HG03521 (cell line): ENCODE measurements at regions not wholly inside any gene's neighbourhood (a gene's known extent, or its start where the extent isn't known, plus 50 kb on each side); places are given as distances from the start of the nearest gene placed in this dataset.

Experiments
- ATAC-seq: cut with Tn5 transposase; IDR thresholded peaks from one replicate; pipeline ENCODE4 v1.9.1; 2021; ENCODE audit warnings: mild to moderate bottlenecking, moderate library complexity; ENCODE audit not compliant: unreplicated experiment

DNA sequence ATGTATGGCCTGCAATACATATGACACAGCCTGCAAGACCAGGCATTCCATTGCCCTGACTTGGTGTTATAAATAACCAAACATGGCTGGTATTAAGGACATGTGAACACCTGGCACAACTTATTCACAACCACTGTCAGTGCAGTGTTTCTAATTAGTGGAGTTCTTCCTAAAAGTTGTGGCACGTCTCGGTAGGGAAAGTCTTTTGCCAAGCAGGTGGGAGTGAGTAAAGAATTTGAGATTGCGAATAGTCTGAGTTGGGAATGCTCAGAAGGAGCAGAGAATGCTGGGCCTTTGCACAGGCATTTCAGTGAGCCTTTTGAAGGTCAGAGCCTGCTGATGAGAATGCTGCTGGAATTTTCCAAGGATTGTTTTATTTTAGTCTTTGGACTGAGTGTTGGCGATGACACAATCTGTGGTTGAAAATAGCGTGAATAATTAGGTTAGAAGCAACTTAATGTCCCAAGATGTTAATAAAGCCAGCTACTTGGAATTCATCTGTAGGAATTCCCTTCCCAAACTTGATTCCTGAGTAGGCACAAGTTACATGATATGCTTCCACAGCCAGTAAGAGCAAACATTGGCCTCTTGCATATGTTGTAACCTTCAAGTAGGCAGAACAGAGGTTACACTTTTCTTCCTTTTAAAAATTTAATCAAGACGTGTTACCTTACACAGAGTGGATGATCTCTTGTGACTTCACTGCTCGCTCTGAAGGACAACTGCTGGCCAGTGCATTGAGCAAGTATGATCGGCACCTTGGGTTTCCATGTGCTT lies 83.6 kb upstream of the PGRMC2 start:
- ATAC-seq: no peak

DNA sequence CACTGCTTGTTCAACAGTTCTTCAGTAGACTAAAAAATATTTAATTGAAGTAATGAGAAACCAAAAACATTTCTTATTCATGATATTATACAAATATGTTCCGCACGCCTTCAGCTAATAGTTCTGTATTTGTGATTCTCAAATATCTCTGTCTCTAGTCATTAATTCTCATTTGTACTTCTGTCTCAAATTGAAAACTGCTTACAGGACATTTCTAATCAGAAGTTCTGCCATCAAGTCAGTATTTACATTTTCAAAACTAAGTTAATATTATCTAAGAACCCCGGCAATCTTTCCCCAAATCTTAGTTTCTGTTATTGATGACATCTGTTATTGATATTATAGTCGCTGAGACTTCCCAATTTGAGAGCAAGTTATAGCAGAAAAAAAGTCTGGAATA lies 78.6 kb upstream of the PGRMC2 start:
- ATAC-seq: no peak

DNA sequence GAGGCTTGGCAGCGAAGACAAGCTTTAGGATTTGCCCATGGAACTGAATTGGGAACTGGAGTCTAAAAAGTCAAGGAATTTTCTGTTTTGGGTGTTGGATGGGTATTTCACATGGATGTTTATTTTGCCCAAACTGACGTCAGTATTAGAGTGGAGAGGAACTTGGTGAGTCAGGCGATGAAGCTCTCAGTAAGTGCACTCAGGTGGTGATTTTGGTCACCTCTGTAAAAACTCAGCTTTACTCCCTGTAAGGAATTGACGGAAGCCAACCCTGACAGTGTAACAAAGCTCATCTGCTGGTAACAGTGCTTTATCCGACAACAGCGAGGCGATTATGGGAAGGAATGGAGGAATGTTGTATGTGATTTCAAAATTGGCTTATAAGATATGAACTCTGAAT lies 77.0 kb upstream of the PGRMC2 start:
- ATAC-seq: no peak

DNA sequence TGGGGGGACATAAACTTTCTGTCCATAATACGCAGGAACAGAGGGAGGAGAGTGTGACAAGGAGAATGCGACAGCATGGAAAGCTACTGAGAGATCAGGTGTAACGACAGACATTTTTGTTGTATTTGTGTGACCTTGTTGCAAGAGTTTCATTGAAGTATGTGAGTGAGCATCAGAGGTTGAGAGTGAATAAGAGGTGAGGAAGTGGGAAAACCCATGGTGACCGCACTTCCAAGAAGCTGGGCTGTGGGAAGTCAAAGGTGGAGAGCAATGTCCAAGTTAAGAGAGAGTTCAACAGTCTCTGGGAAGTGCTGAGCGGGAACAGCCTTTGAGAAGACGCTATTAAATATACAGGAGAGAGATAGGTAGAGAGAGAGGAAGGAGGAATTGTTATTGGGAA lies 76.4 kb upstream of the PGRMC2 start:
- no peak for ATAC-seq

DNA sequence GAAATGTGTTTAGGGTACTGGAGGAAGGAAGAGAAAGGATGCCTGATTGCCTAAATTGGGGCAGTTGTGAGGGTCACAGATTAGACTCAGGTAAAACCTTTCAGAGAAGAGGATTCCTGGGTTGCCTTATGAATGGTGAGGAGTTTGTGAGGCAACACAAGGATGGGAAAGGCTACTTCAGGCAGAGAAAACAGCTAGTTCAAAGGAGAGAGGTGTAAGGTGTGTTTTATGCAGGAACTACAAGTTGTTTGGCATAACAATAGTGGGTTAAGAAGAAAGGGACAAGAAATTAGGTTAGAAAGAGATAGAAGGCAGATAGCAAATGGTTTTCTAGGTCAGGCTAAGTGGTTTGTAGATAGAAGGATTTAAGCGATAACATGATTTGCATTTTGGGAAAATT lies 75.1 kb upstream of the PGRMC2 start:
- no peak for ATAC-seq

DNA sequence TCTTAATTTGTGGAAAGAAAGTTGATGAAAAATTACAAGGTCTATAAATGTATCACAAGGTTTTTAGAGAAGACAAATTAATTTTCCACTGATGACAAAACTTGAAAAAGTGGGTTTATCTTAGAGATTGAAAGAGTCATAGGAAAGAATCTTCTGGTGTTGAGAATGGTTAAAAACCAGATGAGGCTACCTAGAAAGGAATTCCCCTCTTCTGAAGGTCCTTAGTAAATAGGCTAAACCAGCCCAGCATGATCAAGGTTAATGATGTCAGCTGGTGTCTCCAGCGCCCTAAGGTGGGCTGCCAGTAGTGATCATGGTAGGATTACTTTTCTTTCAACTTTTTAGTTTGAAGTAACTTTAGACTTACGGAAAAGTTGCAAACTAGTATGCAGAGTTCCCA lies 71.8 kb upstream of the PGRMC2 start:
- ATAC-seq: no peak

DNA sequence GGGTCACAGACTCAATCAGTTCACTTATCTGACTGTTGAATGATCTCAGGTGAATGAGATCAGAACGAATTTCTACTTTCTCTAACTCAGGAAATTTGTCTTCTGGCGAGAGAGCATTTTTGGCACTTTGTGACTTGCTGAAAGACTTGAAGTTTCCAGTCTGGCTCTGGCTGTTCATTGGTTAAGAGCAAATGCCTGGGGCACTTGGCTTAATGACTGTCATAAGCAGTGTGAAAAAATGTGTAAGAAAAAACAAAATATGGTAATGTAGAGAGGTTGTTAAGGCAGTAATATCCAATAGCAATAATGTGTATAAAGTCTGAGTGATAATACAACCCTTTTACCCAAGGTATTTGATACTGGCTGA lies 71.3 kb upstream of the PGRMC2 start:
- ATAC-seq: no peak

DNA sequence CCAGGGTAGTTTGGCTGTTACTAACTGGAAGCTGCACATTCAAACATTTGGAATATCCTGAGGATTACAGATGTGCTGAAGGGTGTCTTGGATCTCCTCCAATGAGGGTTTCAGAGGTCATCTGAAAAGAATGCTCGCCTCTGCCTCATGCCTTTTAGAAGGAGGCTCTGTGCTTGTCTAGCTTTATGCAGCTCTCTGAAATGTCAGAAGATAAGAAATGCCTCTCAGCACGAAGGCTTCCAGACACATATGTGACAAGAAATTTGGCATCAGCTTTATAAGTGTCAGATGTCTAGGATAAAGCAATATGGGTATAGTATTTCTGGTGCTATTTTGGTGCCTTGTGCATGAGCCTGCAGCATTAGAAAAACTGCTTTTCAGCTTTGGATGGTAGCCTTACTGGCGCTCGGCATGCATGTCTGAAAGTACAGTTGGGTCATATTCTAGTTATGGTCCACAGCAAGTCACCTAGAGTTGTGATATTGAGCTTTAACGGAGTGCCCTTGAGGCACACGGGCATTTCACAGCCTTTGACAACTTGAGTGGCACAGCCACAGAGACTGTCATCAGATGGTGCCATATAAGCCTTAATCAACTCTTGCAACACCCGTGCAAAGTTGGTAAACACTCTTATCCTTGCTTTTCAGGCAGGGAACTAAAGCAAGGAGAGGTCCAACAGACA lies 70.8 kb upstream of the PGRMC2 start:
- no peak for ATAC-seq

DNA sequence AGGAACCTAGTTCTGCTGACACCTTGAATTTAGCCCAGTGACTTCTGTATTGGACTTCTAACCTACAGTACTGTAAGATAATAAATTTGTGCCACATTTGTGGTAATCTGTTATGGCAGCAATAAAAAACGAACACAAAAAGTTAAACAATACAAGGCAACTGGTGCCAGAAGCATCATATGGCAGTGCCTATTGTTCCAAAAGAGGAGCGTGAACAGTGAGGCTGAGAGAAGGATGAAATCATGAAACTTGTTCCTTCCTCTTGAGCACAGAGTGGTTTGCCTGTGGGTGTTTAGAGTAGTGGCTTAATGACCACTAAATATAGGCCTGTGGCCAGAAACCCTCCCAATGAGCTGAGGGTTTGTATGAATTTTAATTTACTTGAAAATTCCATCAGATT lies 69.7 kb upstream of the PGRMC2 start:
- no peak for ATAC-seq

DNA sequence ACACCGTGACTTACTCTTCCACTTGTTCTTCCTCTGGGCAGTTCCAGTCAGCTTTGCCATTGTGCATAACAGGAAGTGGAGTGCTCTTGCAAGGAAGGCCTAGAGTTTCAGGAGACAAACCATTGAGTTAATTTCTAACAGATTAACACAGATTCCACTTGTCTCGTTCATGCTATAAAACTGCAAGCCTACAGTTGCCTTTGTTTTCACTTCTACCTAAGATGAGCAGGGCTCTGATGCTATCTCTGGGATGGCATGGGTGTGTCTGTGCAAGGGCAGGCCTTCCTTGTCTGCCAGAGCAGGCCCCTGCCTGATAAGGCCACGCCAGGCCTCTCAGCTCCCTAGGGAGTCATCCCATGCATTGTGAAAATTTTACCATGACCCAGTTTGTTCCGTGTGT lies 67.7 kb upstream of the PGRMC2 start:
- peak; percentile 51 for ATAC-seq

DNA sequence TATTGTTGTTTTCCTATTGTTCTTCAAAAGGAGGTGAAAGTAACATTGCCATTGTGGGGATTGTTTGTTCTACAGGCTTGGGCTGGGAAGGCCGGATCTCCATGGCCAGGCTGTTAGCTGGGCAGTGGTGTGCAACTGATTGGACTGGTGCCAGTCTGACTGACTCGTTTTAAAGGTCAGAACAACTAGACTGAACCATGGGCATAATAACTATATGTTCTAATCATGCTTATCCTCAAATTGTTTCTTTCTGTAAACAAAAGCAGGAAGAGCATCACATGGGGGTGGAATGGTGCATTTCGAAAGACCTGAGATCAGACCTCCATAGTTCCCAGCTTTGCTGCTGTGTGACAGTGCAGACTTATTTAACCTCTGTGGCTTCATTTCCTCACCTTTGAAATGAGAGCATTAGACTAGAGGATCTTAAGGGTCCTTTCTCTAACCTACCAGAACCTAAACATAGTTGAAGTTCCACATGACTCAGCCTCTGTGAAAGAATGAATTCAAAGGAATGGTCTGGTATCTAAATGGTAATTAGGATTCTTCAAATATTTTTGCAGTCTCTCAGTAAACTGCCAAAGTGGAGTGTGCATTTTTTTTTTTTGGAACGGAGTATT lies 66.7 kb upstream of the PGRMC2 start:
- no peak for ATAC-seq

DNA sequence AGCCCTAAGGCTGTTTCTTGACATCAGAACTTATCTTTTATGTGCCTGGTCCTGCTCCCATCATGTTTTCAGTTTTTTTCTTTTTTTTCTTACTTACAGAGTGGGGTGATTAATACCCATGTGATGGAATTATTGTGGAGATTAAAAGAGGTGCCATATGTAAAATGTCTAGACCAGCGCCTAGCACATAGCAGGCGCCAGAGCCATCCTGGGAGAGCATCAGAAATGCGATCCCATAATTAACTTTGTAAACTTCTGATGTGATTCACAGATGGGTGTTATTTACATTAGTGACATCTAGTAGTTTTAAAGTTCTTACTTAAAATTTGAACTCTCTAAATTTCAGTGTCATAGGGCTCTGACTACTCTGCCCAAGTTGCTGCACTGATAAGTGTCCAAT lies 66.2 kb upstream of the PGRMC2 start:
- no peak for ATAC-seq

DNA sequence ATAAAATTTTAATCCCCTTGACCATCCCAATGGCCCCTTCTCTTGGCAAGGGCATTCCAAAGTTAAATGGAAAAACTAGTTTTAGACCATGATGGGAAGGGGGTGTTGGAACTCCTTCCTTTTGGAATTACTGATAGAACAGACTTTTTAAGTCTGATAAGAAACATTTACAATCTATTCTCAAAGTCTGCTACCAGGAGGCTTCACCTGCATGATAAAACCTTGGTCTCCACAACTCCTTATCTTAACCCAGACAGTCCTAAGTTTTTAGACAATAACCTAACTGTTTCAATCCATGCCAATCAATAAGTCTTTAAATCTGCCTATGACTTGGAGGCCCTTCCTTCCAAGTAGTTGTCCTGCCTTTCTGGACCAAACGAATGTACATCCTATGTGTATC lies 63.9 kb upstream of the PGRMC2 start:
- ATAC-seq: no peak

DNA sequence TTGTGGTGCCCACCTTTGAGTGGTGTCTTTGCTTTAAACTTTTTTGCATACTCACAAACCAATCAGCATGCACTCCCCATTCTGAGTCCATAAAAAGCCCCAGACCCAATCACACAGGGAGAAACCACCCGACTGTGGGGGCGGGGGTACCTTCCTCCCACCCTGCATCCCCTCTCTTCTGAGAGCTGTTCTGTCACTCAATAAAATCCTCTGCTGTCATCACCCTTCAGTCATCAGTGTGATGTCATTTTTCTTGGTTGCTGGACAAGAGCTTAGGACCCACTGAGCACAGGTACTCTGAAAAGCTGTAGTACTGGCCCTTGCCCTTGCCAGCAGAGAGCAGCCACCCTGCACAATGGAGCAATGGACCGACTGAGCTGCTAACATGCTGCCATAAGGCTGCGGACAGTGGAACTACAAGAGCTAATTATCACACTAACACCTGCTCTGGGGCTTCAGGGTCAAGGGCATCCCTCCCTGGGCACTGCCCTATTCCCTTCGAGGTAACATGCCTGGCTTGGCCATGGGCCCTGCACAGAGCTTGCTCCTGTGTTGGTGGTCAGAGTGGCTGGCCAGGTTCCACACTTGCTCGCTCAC lies 62.9 kb upstream of the PGRMC2 start:
- no peak for ATAC-seq

DNA sequence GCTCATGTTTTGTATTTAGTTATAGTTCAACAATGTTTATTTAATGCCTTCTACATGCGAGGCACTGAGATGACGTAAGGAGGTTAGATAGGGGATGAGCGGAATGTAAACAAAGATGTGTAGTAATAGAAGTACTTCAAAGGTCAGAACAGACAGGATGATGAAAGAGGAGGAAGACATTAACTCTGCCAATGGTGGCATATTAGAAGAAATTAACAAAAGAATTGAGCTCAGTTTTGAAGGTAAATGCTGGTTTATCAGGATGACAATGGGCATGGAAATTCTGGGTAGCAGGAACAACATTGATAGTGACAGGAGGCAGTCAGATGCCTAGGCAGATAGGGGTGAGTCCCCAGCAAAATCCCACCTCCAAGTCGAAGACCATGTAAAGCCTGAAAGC lies 62.3 kb upstream of the PGRMC2 start:
- no peak for ATAC-seq

DNA sequence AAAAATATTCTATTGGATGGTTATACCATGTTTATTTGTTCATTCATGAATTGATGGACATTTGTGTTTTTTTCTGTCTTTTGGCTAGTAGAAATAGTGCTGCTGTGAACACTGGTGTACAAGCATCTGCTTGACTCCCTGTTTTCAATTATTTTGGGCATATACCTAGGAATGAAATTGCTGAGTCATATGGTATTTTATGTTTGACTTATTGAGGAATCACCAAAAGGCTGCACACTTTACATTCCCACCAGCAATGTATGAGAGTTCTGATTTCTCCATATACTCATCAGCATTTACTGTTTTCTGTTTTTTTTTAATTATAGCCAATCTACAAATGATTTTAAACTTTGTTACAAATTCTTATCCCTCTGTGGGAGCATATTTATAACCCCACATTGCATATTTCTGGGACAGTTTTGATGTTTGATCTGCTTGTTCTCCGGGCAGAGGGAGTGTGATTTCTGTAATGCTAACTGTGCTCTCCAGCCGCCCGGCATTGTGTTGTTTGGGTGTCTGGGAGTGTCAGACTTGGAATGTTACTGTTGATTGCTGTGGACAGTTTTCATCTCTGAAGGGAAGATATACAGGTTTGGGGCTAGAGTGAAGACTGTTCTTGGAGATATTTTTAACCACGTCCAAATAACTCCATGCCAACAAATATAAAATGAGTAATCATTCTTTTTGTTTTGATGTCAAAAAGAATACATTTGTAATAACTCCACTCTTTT lies 60.5 kb upstream of the PGRMC2 start:
- no peak for ATAC-seq

DNA sequence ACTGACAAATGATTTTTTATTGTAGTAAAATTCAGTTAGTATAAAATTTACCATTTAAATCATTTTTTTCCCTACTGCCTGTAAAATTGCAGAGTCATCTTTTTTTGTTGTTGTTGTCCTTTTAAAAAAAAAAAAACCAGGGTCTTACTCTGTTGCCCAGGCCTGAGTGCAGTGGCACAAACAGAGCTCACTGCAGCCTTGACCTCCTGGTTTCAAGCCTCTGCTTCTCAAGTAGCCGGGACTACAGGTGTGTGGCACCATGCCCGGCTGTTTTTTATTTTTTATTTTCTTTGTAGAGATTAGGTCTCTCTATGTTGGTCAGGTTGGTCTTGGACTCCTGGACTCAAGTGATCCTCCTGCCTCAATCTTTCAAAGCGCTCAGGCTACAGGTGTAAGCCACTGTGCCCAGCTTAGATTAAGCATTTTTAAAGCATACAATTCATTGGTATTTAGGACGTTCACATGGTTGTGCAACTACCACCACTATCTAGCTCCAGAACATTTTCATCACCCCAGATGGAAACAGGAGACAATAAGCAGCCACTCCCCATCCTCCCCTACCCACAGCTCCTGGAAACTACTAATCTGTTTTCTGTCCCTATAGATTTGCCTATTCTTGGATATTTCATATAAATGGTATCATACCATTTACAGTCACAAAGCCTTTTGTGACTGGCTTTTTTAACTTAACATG lies 59.7 kb upstream of the PGRMC2 start:
- no peak for ATAC-seq

DNA sequence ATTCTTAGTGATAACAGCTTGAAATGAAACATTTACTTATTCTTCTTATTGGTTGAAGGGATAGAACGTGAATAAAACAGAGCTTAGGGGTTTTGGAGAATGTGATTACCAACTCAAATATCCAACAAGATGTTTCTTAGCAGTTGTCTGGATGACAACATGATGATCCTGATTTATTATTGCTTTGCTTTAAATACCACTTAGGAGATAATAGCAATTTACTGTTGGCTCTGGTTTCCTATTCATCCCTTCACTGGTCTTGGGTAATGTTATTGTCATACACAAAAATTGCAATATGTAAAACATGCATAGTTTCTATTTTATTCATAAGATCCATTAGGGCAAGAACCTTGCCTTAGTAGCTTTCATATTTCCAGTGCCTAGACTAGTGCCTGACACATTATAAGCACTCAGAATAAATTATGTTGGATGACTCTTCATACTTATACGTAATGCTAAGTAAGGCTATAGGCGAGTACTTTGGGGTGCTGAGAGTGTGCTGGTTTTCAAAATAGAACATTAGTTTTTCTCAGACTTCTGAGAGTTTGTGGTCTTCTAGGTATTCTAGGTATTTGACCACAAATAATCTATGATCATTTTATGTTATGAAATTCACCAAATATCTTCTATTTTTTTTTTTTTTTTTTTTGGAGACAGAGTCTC lies 58.6 kb upstream of the PGRMC2 start:
- no peak for ATAC-seq

DNA sequence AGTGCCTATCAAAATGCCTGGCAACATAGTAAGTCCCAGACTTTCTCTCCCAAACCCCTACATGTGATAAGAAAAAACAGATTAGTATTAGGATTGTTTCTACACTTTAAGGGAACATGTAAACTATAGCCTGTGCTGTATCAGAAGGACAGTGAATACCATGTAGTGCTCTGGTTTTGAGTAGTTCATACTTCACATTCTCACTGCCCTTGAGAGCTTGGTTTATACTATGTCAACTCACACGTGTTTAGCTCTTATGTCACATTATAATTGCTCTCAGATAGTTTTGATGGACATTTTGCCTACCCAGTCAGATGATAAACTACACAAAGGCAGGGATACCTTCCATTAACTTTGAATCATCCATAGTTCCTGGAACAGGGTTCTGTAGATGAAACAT lies 58.0 kb upstream of the PGRMC2 start:
- no peak for ATAC-seq

DNA sequence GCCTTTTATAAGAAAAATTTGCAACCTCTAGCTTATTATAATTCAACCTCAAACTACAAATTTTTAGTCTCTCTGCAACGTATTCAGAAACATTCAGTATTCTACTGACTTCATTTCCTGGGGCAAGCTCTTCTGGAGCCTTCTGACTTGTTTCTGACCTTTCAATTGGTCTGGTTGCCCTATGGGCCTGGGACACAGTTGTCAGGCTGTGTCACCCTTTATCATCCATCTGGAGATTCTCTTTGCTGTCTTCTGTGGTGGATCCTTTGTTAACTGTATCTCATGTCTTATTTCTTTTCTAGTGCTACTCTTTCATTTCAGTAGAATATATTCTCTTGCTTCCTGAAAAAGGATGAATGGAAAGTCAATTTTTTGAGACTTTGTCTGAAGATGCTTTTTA lies 55.1 kb upstream of the PGRMC2 start:
- no peak for ATAC-seq
